Stomach (tissue), 4 donors: ENCODE measurements at regions not wholly inside any gene's neighbourhood (a gene's known extent, or its start where the extent isn't known, plus 50 kb on each side); places are given as distances from the start of the nearest gene placed in this dataset.

ENCODE experiments used
- EP300 ChIP-seq: sonication (generic); formaldehyde crosslinking; IDR thresholded peaks from one replicate; pipeline ENCODE4 v1.6.1; 2017; ENCODE audit warnings: antibody characterized with exemption
- POLR2A ChIP-seq, 4 donors: fragments of 450-650 bp; IDR thresholded peaks; one replicate each; pipeline ENCODE4 v1.6.1; 2016; ENCODE audit warnings: antibody characterized with exemption in 4 of 4, control low read depth in 2 of 4, mild to moderate bottlenecking in 1 of 4, moderate library complexity in 1 of 4
- POLR2AphosphoS5 ChIP-seq, 3 donors: sonication (generic); formaldehyde crosslinking; IDR thresholded peaks; one replicate each; pipeline ENCODE4 v1.6.1; 2016; ENCODE audit warnings: antibody characterized with exemption in 3 of 3
- TF ChIP-seq, protein P1 (sequence below), 7 experiments: fragments of 450-650 bp in 4 of 7; fragments of 200-600 bp in 3 of 7; sonication (generic) in 3 of 7; IDR thresholded peaks; one replicate each; pipeline ENCODE4 v1.5.1; 2016 to 2019; ENCODE audit warnings: antibody characterized with exemption in 7 of 7, control low read depth in 2 of 7, mild to moderate bottlenecking in 1 of 7

DNA sequence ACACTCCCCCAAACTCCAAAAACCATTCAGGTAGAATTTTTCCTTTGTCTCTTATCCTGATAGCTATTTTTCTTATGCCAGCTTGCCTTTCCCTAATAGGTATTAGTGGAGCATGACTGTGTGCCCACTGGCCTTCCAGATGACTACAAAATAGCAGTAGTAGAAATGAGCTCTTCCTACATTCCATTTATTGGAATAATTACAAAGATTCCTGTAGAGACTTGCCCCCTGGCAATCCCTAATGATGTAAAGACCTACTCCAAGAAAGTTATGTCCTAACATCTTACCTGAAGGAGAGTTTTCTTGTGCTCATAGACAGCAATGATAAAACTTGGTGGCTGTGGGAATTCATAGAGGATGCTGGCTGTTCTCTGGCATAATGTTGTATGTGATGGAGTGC is 501.8 kb downstream of the GATA3 start:
- TF ChIP-seq, protein P1, sequence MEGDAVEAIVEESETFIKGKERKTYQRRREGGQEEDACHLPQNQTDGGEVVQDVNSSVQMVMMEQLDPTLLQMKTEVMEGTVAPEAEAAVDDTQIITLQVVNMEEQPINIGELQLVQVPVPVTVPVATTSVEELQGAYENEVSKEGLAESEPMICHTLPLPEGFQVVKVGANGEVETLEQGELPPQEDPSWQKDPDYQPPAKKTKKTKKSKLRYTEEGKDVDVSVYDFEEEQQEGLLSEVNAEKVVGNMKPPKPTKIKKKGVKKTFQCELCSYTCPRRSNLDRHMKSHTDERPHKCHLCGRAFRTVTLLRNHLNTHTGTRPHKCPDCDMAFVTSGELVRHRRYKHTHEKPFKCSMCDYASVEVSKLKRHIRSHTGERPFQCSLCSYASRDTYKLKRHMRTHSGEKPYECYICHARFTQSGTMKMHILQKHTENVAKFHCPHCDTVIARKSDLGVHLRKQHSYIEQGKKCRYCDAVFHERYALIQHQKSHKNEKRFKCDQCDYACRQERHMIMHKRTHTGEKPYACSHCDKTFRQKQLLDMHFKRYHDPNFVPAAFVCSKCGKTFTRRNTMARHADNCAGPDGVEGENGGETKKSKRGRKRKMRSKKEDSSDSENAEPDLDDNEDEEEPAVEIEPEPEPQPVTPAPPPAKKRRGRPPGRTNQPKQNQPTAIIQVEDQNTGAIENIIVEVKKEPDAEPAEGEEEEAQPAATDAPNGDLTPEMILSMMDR (IDR thresholded peaks at IDR 0.05), result no peak
- TF ChIP-seq POLR2AphosphoS5 (IDR thresholded peaks at IDR 0.05) (no peak), EP300 (no peak), POLR2A (IDR thresholded peaks at IDR 0.05) (no peak)
